Astrocyte of the cerebellum (primary cell): ENCODE measurements at regions not wholly inside any gene's neighbourhood (a gene's known extent, or its start where the extent isn't known, plus 50 kb on each side); places are given as distances from the start of the nearest gene placed in this dataset.
"Not testable (repeated sequence)": the region's sequence is repeated elsewhere in the genome, so short reads cannot be mapped to it uniquely, and the experiment has no call there.

Experiments used
- DNase-seq: peaks from one replicate; pipeline ENCODE4 v3.0.0-alpha.2; 2011; ENCODE audit warnings: low read depth
- H3K4me3 ChIP-seq: 2 replicates; pipeline ENCODE4 v1.5.1; 2011; ENCODE audit warnings: mild to moderate bottlenecking, low read depth, low read length, moderate library complexity
- in situ Hi-C: cut with HindIII; loops from 2 replicates; pipeline ENCODE4 v1.10.0; 2017; ENCODE audit warnings: low sequenced_read_pairs
- TF ChIP-seq, protein P1 (sequence below): IDR thresholded peaks from 2 replicates; pipeline ENCODE4 v1.5.1; 2012; ENCODE audit warnings: low read length, low read depth, moderate library complexity, mild to moderate bottlenecking; ENCODE audit errors: missing control alignments

DNA sequence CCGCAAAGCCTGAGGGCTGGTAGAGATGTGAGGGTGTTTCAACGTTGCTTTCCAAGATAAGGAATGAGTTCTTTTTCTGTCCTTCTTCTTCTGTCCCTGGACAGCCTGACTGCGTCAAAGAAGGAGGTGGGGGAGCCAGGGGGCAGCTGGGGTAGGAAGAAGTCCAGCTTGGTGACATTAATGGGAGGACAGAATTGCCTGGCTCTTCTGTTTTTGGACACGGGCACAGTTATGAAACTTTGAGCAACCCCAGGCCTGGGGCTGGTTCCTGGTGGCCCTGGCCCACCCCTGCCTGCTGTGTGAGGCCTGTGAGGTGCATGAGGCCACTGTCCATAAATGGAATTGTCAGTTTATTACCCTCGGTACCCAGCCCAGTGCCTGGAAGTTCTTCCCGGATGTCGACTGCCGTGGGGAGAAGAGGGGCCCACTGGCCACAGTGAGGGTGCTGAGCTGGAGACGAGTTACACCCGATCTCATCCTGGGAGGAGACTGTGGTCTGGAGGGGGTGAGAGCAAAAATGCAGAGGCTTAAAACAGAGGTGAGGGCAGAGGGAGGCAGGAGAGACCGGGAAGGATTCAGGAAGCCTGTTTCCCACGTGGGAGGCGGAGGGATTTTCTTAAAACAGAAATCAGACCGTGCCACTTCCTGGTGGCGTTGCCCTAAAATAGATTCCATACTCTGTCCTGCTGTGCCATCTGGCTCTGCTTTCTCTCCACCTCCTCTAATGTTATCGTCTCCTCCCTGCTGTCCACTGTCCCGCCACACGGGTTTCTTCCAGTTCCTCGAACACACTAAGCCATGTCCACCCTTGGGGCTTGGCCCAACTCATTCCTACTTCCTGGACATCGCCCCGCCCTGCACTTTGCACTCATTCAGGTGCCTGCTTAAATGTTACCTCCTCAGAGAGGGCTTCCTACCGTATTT, 59.7 kb upstream of the RASD2 start:
- in situ Hi-C loops, result no loop called here
- H3K4me3 ChIP-seq, result no peak overlapping the region
- TF ChIP-seq, protein P1, sequence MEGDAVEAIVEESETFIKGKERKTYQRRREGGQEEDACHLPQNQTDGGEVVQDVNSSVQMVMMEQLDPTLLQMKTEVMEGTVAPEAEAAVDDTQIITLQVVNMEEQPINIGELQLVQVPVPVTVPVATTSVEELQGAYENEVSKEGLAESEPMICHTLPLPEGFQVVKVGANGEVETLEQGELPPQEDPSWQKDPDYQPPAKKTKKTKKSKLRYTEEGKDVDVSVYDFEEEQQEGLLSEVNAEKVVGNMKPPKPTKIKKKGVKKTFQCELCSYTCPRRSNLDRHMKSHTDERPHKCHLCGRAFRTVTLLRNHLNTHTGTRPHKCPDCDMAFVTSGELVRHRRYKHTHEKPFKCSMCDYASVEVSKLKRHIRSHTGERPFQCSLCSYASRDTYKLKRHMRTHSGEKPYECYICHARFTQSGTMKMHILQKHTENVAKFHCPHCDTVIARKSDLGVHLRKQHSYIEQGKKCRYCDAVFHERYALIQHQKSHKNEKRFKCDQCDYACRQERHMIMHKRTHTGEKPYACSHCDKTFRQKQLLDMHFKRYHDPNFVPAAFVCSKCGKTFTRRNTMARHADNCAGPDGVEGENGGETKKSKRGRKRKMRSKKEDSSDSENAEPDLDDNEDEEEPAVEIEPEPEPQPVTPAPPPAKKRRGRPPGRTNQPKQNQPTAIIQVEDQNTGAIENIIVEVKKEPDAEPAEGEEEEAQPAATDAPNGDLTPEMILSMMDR, result no peak
- no peak for DNase-seq

DNA sequence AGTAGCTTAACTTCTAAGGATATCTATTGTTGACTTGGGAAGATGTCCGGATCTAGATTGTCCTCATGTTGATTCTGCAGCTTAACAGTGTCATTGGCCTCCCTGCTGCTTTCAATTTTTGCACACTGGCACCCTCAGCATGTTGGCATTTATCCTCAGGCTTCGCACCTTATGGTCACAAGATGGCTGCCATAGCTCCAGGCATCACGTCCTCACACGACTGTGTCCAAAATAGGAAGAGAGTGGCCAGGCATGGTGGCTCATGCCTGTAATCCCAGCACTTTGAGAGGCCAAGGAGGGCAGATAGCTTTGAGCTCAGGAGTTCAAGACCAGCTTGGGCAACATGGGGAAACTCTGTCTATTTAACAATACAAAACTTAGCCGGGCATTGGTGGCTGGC, 58.3 kb upstream of the RASD2 start:
- TF ChIP-seq, protein P1, result no peak
- no peak for DNase-seq
- no peak overlapping the region for H3K4me3 ChIP-seq
- in situ Hi-C loops, result no loop called here

DNA sequence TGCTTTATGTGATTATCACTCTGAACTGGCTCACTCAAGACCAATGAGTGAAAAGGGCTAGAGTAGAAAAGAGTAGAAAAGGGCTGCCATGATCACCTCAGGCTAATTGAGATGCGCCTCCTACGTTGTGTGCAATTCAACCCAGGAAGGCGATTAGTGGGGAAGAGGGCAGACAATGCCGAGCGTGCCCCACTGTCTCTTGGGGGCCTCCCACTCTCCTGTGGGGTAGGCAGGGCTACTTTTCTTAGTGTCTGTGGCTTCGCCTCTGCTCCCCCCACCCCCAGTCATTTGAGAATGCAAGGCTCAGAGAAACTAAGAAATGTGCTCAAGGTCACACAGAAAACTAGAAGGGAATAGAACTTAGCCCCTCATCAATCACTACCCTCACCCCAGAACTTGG, 57.7 kb upstream of the RASD2 start:
- H3K4me3 ChIP-seq, result no peak overlapping the region
- in situ Hi-C loops, result no loop called here
- TF ChIP-seq, protein P1, result no peak
- DNase-seq, result no peak

DNA sequence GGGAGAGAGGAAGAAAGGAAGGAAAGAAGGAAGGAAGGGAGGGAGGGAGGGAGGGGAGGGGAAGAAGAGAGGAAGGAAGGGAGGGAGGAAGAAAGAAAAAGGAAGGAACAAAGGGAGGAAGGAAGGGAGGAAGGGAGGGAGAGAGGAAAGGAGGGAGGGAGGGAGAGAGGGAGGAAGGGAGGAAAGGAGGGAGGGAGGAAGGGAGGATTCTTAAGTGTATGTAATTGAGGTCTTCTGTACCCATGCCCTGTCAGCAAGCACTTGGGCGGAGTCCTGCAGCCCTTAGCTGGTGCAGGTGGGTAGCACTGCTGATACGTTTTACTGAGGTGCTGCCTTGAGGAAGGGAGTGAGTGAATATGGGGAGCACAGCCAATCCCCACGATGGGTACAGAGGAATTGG, 56.9 kb upstream of the RASD2 start:
- in situ Hi-C loops, result no loop called here
- no peak overlapping the region for H3K4me3 ChIP-seq
- no peak for DNase-seq
- TF ChIP-seq, protein P1, result no peak

DNA sequence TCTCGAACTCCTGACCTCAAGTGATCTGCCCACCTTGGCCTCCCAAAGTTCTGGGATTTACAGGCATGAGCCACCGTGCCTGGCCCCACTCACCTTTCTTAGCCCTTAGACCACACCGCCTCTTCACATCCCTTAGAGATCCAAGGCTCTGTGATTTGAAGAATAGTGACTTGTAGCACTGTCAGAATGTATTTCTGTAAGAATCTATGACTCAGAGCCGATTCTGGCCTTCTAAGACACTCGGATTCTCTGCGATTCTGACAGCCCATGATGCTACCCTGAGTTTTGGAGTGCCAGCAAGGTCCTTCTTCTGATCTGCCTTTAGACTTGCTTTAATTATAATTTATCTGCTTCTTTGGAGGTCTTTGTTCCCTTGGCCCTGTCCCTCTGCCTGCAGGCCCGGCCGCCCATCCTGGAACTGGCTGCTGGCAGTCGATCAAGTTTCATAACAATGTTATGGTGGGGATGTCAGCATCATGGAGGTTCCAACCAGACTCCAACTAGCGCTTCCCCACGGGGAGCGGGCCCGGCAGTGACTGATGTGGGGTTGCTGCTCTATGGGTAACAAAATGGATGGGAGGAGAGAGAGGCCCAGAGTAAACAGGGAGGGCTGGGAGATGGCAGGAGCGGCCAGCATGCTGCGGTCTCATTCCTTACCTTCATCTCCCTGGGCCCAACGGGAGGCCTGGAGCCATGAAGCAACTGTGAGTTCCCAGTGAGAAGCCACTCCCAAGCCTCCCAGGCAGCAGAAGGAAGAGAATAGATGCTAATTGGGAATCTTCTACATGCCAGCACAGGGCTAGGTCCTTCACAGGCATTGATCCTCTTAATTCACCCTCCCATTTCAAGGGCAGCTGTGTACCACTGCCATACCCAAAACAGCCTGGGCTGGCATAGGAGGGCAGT, 55.7 kb upstream of the RASD2 start:
- TF ChIP-seq, protein P1, result no peak
- no peak for DNase-seq
- H3K4me3 ChIP-seq, result no peak overlapping the region
- in situ Hi-C loops, result no loop called here

DNA sequence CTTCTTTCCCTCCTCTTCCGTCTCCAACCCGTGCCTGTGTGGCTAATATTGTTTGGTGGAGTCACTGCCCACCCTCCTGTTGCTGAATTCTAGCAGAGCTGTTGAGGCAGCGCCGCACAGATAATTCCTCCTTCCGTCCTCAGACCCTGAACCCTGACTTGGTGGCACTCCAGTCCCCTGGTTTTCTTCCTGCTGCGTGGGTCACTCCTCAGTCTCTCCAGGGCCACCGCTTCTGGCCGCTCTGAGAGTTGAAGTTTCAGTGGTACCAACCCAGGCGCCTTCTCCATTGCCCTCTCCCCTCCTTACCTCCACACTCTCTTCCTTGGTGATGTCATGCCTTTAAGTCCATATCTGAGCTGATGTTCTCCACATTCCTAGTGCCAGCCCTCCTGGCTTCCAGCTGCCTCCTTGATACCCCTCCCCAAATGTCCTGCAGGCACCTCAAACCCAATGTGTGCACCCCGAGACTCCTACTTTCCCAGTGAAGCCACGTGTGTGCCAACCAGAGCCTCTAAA, 54.5 kb upstream of the RASD2 start:
- no peak overlapping the region for H3K4me3 ChIP-seq
- DNase-seq, result no peak
- TF ChIP-seq, protein P1, result no peak
- in situ Hi-C loops, result no loop called here

DNA sequence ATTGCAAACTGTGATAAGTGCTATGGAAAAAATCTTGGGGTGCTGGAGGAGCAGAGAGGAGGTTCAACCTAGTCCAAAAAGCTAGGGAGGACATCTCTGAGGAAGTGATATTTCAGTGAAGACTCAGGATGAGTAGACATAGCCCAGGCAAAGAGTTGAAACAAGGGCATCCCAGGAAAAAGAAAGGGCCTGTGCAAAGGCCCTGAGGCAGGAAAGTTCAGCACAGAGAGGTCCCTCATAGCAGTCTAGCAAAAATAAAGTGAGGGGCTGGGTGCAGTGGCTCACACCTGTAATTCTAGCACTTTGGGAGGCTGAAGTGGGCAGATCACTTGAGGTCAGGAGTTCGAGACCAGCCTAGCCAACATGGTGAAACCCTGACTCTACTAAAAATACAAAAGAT, 53.0 kb upstream of the RASD2 start:
- DNase-seq, in situ Hi-C loops: not testable (repeated sequence)

More for the DNA sequence above, 53.0 kb upstream of the RASD2 start:
- H3K4me3 ChIP-seq, result not testable (repeated sequence)
